ENCODE measurements at regions not wholly inside any gene's neighbourhood (a gene's known extent, or its start where the extent isn't known, plus 50 kb on each side); places are given as distances from the start of the nearest gene placed in this dataset.

GRCh38 chr19:29401712-29402421, 123.9 kb upstream of the VSTM2B start:
- H3K4me3 ChIP-seq = no peak overlapping the region
- H3K4me1 Mint-ChIP-seq = peaks cover 38% of the 10 kb centered on the region
- H4K20me1 ChIP-seq (ENCODE audit: low read depth) = no peaks in the 10 kb centered on the region
- H3K27me3 Mint-ChIP-seq (ENCODE audit: insufficient read depth, low read depth) = peaks cover 7% of the 10 kb centered on the region
- H3K27ac Mint-ChIP-seq = no peak overlapping the region
- H3K36me3 Mint-ChIP-seq = no peaks in the 10 kb centered on the region
- H3K4me1 ChIP-seq = peaks cover 41% of the 10 kb centered on the region
- no peak overlapping the region for H3K4me2 ChIP-seq
- no peaks in the 10 kb centered on the region for H3K79me2 ChIP-seq (ENCODE audit: low read depth)
- H3K36me3 ChIP-seq = no peaks in the 10 kb centered on the region
- DNase-seq (ENCODE audit: low spot score) = no peak
- TF ChIP-seq CTCF (IDR thresholded peaks at IDR 0.05) (no peak), EZH2 (IDR thresholded peaks at IDR 0.05) (no peak), EZH2phosphoT487 (IDR thresholded peaks at IDR 0.05) (no peak)
- H3K4me3 Mint-ChIP-seq = no peak overlapping the region
- H3K9me3 Mint-ChIP-seq = no peaks in the 10 kb centered on the region
- no peaks in the 10 kb centered on the region for H3K27me3 ChIP-seq
- H3K9me3 ChIP-seq (ENCODE audit: low read depth) = no peaks in the 10 kb centered on the region
- no peak overlapping the region for H3K9ac ChIP-seq
- H3F3A ChIP-seq (ENCODE audit: low read depth) = peaks cover 23% of the 10 kb centered on the region
- H2AFZ ChIP-seq (replicated peaks) = no peak overlapping the region
- H3K27ac ChIP-seq = no peak overlapping the region

GRCh38 chr19:29402563-29402962, 123.2 kb upstream of the VSTM2B start:
- Histone ChIP-seq H3F3A (ENCODE audit: low read depth) (peaks cover 23% of the 10 kb centered on the region), H2AFZ (replicated peaks) (no peak overlapping the region), H3K4me3 (no peak overlapping the region), H3K36me3 (no peaks in the 10 kb centered on the region), H4K20me1 (ENCODE audit: low read depth) (no peaks in the 10 kb centered on the region), H3K9me3 (ENCODE audit: low read depth) (no peaks in the 10 kb centered on the region), H3K79me2 (ENCODE audit: low read depth) (no peaks in the 10 kb centered on the region), H3K27me3 (no peaks in the 10 kb centered on the region), H3K4me1 (peaks cover 38% of the 10 kb centered on the region), H3K9ac (no peak overlapping the region), H3K27ac (no peak overlapping the region), H3K4me2 (no peak overlapping the region)
- DNase-seq (ENCODE audit: low spot score) = no peak
- no peaks in the 10 kb centered on the region for H3K9me3 Mint-ChIP-seq
- H3K4me1 Mint-ChIP-seq = peaks cover 35% of the 10 kb centered on the region
- no peaks in the 10 kb centered on the region for H3K36me3 Mint-ChIP-seq
- no peak overlapping the region for H3K27ac Mint-ChIP-seq
- H3K4me3 Mint-ChIP-seq = no peak overlapping the region
- peaks cover 9% of the 10 kb centered on the region for H3K27me3 Mint-ChIP-seq (ENCODE audit: insufficient read depth, low read depth)
- no peak for TF ChIP-seq CTCF (IDR thresholded peaks at IDR 0.05)
- no peak for TF ChIP-seq EZH2phosphoT487 (IDR thresholded peaks at IDR 0.05)
- TF ChIP-seq EZH2 (IDR thresholded peaks at IDR 0.05) = no peak

- Histone ChIP-seq H3K79me2 (ENCODE audit: low read depth) (no peaks in the 10 kb centered on the region), H3K4me3 (no peak overlapping the region), H3K9me3 (ENCODE audit: low read depth) (no peaks in the 10 kb centered on the region), H4K20me1 (ENCODE audit: low read depth) (no peaks in the 10 kb centered on the region), H3K9ac (no peak overlapping the region), H3K27me3 (no peaks in the 10 kb centered on the region), H3K27ac (no peak overlapping the region), H3K36me3 (no peaks in the 10 kb centered on the region), H3F3A (ENCODE audit: low read depth) (peaks cover 23% of the 10 kb centered on the region), H2AFZ (replicated peaks) (no peak overlapping the region), H3K4me1 (peaks cover 44% of the 10 kb centered on the region), H3K4me2 (peak overlapping the region; percentile 30)
- Mint-ChIP-seq H3K4me3 (peak overlapping the region; percentile 17), H3K27ac (peak overlapping the region; percentile 50), H3K36me3 (no peaks in the 10 kb centered on the region), H3K9me3 (no peaks in the 10 kb centered on the region), H3K4me1 (peaks cover 35% of the 10 kb centered on the region), H3K27me3 (ENCODE audit: insufficient read depth, low read depth) (peaks cover 11% of the 10 kb centered on the region)
- no peak for DNase-seq (ENCODE audit: low spot score)
- no peak for TF ChIP-seq EZH2phosphoT487 (IDR thresholded peaks at IDR 0.05)
- no peak for TF ChIP-seq CTCF (IDR thresholded peaks at IDR 0.05)
- TF ChIP-seq EZH2 (IDR thresholded peaks at IDR 0.05) = no peak
These were observed 121.8 kb upstream of the VSTM2B start for GRCh38 chr19:29404015-29404414.
